GM18519 (cell line): ENCODE measurements at regions not wholly inside any gene's neighbourhood (a gene's known extent, or its start where the extent isn't known, plus 50 kb on each side); places are given as distances from the start of the nearest gene placed in this dataset.

Experiments used
- ATAC-seq: cut with Tn5 transposase; IDR thresholded peaks from one replicate; pipeline ENCODE4 v1.9.1; 2021; ENCODE audit warnings: mild to moderate bottlenecking, moderate library complexity; ENCODE audit not compliant: unreplicated experiment, low FRiP score

DNA sequence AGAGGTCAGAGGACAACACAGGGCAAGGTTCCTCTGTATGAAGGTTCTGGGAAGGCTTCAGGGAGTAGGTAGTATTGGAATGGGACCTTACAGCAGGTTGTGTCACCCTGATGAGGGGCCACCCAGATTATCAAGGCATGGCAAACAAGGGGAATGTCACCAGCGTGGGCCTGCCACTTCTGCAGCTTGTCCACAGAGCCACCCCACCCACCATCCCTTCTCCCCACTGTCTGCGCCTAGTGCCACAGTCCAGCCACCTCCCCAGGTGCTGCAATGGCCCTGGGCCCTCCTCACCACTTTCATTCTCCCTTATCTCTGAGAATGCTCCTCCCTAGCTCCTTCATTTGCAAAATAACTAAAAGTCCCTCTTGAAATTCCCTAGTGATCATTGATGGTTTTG lies 170.3 kb downstream of the TTC32 start:
- ATAC-seq = no peak

DNA sequence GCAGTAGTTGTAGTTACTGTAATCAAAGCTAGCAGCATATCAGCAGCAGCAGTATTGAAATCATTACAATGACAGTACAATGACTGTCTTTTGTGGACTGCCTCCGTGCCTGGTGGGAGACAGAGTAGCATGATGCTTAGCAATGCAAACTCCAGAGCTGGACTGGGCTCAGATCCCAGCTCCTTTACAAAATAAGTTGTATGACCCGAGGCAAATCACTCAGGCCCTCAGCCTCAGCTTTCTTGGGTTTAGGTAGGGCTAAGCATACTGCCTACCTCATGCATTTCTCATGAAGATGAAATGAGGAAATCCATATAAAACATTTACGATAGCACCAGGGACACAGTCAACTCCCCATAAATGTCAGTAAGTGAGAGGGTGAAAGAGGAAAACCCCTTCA lies 170.7 kb downstream of the TTC32 start:
- no peak for ATAC-seq

- ATAC-seq = no peak
These were observed 173.7 kb downstream of the TTC32 start for GRCh38 chr2:19728125-19728524.

- no peak for ATAC-seq
These were observed 176.4 kb downstream of the TTC32 start for GRCh38 chr2:19725392-19725791.

GRCh38 chr2:19723021-19723420 lies 178.8 kb downstream of the TTC32 start:
- ATAC-seq = no peak

DNA sequence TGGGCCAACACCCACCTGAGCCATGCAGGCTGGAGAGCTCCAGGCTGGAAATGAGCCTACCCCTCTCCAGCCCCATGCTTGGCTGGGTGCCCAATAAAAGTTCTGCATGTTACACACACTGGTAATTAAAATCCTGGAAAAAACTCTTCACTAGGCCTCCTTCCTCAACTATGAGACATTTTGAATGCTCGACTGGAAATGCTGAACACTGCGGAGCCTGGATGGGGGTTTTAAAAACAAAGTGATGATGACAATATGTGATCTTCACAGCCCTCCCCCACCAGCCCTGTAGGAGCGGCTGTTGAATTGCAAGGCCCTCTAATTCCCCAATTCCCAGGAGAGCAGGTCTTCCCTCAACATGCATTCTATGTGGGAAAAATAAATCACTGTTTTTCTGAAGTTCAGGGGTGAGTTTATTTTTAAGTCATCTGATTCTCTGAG lies 179.2 kb downstream of the TTC32 start:
- no peak for ATAC-seq

DNA sequence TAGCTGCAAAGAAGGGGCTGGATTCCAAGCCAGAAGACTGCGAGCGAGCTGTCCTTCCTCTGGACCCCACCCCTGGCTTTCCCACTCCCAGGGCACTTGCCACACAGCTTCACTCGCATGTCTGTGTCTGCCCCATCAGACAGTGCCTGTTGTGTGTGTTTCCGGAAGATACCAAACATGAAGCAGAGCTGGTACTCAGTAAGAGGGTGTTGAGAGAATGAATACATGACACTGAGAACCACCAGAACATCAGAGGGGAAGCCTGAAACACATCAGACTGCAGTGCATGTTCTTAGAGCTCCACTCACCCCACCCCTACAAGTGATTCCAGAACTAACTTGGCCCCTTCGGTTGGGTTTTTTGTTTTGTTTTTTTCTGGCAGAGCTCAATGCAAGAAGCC lies 181.5 kb downstream of the TTC32 start:
- ATAC-seq = no peak

DNA sequence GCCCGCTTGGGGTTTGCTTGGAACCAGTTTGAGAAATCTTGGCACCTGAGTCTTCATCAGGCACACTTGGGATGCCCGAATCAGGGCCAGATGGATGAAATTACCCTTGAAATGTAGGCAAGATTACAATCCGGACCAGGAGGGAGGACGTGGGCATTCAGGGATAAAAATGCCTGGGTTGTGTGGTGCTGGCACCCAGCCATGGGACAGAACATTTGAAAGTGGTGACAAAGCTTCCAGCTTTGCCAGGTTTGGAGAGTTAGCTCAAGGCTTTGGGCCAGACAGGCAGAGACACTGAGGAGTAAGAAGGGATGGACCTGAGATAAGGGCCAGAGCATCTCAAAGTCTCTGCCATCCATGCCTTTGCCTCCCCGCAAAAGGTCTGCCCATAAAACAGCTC lies 182.2 kb downstream of the TTC32 start:
- no peak for ATAC-seq

GRCh38 chr2:19717446-19717845 lies 184.3 kb downstream of the TTC32 start:
- ATAC-seq = no peak

- ATAC-seq = no peak
These were observed 186.9 kb downstream of the TTC32 start for GRCh38 chr2:19714926-19715325.

- ATAC-seq = no peak
These were observed 188.9 kb downstream of the TTC32 start for GRCh38 chr2:19712850-19713249.

- ATAC-seq = peak; percentile 43
These were observed 190.1 kb downstream of the TTC32 start for GRCh38 chr2:19711470-19712372.

DNA sequence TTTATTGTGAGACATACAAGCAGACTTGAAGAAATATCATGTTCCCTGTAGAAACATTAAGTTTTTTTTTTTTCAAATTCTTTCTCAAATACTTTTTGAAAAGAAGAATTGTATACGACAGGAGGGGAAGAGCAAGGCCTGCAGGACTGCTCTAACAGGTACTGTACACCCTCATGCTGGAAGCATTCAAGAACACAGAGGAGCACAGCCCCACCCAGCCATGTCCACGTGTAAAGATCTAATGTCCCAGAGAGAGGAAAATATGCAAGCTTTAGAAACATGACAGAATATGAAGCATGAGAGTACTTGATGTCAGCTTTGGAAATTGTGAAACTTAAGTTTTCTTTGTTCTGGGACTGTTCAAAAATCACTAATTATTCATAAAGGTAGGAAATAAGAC lies 191.6 kb downstream of the TTC32 start:
- no peak for ATAC-seq

DNA sequence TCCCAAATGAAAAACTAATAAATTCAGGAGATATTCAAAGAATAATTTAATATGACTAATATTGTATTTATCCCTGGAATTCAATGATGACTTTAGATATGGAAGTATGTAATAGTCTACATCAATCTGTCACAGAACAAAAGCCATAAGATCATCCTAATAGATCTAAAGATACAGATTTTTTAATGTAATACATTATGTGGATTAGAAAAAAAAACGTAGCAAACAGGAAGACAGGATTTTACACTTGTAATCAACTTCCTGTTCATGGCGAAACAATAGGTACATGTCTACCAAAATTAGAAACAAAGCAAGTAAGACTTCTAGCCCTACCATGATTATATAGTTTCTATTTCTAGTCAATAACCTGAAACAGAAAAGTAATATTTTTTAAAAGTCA lies 192.2 kb downstream of the TTC32 start:
- no peak for ATAC-seq

- ATAC-seq = no peak
These were observed 193.0 kb downstream of the TTC32 start for GRCh38 chr2:19708776-19709175.

DNA sequence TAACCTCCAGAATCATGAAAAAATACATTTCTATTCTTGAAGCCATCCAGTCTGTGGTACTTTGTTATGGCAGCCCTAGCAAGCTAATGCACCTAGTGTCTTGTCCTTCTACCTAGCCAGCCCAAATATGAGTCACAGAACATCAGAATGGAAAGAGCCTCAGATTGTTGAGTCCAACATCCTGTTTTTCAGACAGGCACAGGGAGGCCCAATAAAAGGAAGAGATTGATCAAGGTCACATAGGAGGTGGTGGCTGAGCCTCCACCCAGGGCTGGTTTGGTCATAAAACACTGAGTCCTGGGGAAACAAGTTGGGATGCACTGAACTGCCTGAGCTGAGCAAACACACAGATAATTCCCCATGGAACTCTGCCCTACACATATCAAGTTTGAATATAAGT lies 195.5 kb downstream of the TTC32 start:
- no peak for ATAC-seq

DNA sequence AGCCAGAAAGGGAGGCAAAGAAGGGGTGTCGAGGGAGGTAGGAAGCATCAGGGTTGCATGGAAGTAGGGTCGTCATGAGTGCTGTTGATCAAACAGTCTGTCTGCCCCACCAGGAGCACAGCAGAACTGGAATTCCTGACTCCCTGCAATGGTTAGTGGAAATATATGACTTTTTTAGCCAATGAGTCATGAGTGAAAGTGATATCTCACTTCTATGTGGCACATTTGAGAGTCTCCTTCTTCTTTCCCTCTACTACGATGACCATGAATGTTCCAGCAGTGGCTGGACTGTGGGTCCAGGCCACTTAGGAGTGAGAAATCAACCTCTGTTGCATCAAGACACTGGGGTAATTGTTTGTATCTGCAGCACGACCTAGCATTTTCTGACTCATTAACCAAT lies 199.5 kb downstream of the TTC32 start:
- ATAC-seq = no peak

DNA sequence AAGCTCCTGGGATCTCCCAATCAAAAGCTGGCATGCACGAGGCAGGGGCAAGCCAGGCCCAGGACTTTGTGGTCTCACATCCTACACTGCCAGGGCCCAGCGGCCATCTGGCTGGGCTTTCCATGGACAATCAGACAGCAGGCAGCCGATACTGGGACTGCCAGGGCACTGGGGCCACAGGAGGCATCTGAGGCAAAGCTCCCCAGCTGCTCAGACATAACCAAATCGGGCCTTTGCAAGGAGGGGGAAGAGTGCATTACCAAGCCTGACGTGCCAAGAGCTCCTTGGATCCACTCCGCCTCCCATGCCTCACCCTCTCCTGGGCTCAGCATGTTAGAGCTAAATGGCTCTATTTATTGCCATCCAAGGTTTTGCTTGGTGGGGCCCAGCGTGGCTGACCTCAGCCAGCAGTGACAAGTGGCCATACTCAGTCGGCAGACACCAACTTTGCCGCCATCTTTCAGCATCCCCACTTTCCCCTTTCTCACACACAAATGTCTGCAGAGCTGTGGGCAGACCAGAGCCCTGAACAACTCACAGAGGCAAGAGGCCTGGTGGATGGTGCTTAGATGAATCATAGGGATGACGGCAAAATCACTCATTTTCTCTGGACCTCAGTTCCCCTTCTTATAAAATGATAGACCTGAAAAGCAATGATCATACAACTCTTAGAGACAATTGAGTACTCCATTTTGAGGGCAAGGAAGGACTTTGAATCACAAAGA lies 200.8 kb downstream of the TTC32 start:
- no peak for ATAC-seq

DNA sequence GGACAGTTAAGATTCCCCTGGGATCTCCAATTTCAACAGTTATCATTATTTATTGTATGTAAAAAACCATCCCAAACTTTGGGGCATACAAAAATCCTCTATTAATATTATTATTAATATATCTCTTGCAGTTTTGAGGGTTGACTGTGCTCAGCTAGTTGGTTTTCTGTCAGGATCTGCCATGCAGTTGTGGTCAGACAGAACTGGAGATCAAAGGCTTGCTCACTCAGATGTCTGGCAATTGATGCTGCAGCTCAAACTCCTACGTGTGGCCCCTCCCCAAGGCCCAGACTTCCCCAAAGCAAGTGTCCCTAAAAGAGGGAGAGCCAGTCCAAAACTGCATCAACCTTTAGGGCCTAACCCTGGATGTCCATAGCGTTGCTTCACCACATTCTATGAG lies 204.7 kb downstream of the TTC32 start:
- no peak for ATAC-seq

DNA sequence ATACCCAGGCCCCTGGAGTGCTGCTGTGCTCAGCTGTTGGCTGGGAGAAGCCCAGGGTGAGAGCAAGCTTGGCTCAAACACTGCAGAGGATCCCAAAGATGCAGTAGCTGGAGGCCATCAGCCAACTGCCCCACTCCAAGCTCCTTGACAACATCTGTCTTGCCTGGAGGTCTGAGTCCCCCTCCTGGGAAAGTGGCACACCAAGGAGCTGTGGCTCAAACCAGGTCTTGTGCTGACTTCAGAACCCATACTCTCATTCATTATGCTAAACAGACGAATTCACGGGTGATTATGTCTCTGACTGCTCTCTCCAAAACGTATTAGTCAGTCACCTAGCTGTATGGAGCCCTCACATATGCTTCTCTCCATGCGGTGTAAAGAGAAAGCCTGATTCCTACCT lies 206.1 kb downstream of the TTC32 start:
- no peak for ATAC-seq

DNA sequence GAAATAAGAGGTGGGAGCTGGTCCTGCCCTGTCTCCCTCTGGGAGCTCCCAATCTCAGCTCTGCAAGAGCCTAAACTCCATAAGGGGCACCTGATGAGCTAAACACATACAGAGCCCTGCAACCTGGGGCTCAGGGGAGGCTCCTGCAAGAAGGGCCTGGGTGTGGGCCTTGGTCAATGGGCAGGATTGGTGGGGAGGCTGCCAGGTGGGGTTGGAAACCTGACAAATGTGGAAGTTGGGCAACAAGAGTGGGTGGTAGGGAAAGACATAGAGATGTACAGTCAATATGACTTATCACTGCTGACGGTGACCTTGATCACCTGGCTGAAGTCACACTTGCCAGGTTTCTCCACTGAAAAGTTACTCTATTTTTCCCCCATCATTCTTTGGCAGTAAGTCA lies 209.9 kb downstream of the TTC32 start:
- ATAC-seq = no peak

DNA sequence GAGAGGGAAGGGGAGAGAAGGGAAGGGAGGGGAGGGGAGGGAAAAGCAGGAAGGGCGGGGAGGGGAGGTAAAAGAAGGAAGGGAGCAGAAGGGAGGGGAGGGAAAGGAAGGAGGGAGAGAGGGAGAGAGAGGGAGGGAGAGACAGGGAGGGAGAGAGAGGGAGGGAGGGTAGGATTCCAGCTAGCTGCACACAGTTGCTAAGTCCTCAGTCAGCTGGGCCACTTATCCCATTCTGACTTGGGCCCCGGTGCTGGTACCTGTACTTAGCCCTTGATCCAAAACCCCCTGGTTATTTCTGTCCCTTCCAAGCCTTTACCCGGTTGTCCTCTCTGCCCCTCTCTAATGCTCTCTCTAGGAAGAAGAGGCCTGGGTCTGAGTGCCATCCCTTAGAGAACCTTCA lies 211.4 kb downstream of the TTC32 start:
- ATAC-seq = no peak
